NCI-H526 (cell line): ENCODE measurements at regions not wholly inside any gene's neighbourhood (a gene's known extent, or its start where the extent isn't known, plus 50 kb on each side); places are given as distances from the start of the nearest gene placed in this dataset.

ENCODE experiments used
- DNase-seq, 2 experiments: peaks; one replicate each; lab custom pipeline; 2025; lab: John Stamatoyannopoulos, UW

DNA sequence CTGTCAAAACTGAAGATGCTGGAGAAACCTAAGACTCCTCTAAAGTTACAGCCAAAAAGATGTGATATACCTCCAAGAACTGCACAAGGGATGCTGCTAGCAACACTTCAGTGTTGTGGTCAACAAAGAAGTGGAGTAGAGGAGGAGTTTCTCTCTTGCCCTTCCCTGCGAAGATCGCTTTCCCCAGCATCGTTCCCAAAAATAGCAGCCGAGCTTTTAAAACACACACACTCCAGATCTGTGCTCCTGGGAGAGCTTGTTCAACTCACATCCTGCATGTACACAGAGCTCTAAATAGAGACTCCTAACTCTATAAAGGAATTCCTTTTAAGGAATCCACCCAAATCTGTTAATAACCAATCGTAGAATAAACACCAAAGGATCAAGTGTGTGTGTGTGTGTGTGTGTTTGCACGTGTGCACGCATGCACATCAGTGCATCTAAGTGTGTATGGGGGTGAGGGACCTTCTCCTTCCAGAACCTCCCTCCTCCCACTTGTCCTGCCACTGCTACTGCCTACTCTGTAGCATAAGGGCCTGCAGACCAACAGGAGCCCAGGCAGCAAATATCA, 58.5 kb downstream of the PSMG1 start:
- no peak for DNase-seq

DNA sequence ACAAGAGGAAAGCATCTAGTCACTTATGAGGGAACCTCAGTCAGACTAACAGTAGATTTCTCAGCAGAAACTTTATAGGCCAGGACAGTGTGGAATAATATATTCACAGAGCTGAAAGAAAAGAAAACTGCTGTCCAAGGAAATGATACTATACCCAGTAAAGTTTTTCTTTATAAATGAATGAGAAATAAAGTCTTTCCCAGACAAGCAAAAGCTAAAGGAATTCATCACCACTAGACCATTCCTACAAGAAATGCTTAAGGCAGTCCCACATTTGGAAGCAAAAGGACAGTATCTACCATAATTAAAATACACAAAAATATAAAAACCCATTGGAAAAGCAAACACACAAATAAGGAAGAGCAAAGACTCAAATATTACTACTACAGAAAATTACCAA, 59.9 kb downstream of the PSMG1 start:
- no peak for DNase-seq

- DNase-seq = no peak
These were observed 61.5 kb downstream of the PSMG1 start for GRCh38 chr21:39121600-39122355.

DNA sequence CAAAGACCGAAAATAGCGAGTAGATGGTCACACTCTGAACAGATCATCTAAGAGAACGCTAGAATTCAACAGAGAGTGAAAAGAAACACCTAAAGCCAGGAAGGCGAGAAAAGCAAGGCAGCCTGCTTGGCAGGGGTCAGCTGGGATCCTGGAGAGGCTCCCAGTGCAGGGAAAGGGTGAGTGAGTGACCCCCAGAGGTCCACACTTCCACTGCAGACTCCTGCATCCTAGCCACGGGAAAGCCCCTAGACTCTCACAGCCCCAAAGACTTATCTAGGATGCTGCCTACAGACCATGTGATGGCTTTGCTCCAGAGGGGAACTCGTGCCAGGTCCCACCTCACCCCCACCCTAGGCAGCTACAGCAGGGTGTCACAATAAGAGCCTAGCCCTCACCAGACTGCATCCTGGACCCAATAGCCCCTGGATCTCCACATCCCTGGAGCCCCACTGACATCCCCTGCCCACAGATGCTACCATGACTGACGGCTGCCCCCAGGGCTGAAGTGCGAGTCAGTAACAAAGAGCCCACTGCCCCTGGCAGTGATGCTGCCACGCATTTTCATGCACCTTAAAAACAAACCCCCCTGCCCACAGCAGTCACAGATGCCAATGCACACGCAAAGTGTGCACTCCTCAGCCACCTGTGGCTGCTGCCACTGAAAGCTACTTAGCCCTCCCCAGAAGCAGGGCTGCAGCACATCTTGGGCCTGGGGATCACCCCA, 62.2 kb downstream of the PSMG1 start:
- DNase-seq = no peak

GRCh38 chr21:39119891-39120290, 63.4 kb downstream of the PSMG1 start:
- DNase-seq = no peak

DNA sequence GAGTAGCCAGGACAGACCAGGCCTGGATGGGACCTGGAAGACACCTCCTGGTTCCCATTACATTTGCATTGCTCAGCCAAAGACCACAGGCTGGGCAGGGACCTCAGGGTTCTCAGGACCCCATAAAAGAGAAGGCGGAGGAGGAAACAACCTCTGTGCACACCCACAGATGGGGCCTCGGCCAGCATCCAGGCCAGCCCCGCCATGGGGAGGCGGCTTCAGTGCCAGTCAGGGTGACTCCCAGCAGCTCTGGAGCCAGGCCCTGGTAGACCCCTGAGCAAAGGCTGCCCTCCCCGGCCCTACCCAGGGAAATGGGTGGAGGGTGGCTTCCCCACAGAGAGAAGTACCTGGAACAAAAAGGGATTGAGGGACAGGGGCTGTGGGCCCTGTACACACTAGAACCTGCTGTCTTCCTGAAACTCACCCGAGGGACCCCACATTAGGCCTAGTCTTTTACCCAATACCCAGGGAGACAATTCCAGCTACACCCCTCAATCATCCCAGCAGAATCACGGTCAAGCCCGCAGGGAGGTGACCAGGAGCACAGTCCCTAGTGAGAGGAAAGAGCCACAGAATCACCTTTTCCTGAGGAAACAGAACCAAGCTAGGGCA, 64.5 kb downstream of the PSMG1 start:
- no peak for DNase-seq

- DNase-seq = no peak
These were observed 65.2 kb downstream of the PSMG1 start for GRCh38 chr21:39118061-39118460.

DNA sequence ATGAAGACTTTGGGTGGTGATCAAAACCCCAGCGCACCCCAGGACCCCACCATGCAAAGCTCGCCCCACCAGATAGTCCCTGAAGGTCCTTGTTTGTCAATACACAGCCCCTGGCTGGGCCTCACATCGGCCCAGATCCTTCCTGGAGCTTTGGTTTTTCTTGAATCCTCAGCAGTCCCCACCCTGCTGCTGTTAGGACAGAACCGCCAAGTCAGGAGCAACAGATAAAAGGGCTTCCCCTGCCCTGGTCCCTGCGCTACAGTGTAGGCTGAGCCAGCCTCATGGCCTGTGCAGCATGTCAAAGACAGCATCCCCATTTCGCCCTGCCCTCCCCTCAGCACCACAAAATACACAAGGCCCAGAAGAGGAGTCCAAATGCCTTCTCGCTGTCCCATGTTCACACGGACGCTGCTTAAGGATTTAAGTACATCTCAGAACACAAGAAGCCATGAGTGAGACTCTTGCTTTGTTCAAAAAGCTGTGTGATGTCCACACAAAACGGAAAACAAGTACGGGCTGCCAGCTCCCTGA, 65.7 kb downstream of the PSMG1 start:
- DNase-seq = no peak

- no peak for DNase-seq
These were observed 66.4 kb downstream of the PSMG1 start for GRCh38 chr21:39116761-39117439.

GRCh38 chr21:39115576-39116235, 67.5 kb downstream of the PSMG1 start:
- no peak for DNase-seq

- no peak for DNase-seq
These were observed 68.2 kb downstream of the PSMG1 start for GRCh38 chr21:39114871-39115575.

DNA sequence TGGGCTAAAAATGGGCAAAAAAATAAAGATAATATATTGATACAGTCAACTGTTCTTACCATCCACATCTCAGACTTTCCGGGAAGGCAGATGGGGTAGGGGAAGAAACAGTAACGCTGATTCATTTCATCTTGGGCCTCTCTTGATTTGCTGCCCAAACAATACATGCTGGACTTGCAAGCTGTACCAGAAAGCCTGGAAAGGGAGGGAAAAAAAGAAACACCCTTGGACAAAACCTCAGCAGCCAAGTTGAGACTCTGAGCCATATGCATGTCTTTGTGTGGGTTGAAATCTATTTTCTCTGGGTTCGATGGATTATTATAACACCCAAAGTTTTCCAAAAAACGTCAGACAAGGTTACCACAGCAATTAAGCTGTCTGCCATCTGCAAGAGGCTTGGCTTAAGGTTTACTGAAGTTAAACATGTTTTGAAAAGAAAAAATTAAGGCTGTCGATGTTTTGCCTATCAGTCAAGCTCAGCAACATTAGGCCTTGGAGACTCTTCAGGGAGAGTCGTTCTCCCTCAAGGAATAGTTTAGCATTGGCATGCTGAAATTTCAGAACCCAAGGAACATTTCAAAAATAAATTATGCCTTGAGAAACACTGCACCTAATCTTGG, 71.2 kb downstream of the PSMG1 start:
- no peak for DNase-seq

GRCh38 chr21:39110431-39110830, 72.8 kb downstream of the PSMG1 start:
- no peak for DNase-seq

DNA sequence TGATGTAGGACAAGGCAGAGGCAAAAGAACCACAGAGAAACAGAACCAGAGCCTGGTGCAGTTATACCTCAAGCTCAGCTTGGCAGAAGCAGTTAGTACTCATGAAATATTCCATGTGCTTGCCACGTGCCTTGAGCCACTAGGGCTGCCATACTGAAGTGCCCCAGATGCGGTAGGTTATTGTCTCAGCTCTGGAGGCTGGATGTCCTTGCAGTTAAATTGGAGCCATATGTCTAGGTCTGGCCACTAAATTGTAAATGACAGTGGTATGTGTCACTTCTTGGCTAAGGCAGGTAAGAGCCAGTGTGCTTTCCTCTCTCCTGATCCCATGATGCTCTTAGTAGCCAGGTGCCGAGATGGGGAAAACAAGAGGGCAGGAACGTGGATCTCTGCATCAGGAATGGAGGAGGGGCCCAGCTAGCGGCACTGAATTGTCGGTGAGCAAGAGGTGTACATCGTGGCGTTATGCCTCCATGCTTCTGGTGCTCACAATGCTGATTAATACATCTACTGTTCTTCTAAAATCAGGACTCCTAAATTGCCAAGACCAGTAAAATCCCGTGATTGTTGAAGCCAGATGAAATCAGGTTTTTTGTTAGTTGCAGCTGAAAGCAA, 73.5 kb downstream of the PSMG1 start:
- no peak for DNase-seq

GRCh38 chr21:39109163-39109530, 74.1 kb downstream of the PSMG1 start:
- no peak for DNase-seq

- DNase-seq = no peak
These were observed 74.7 kb downstream of the PSMG1 start for GRCh38 chr21:39108291-39109162.

- DNase-seq = no peak
These were observed 75.5 kb downstream of the PSMG1 start for GRCh38 chr21:39107739-39108138.

DNA sequence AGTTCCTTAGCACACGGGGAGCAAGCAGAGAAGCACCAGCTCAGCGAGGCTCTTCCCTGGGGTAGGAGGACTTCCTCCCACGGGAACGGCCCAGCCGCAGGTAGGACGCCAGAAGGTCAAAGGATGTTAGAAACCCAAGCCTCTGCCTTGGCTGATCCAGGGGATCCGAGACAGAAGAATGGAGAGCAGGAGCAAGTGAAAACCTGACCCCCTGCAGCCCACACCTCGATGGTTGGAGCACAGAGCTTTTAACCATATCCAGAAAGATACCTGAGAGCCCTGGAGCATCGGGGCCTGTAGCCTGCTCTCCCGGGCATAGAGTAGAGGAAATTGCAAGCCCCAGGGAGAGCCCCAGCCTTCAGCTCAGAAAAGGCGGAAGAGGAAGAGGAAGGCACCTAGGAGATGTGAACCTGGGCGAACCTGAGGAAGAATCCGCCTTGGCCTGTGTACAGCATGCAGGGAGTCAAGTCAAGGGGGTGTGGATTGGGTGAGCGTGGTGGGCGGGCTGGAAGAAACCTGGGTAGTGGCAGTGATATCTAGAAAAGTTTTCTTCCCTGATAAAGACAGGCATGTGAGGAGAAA, 76.3 kb downstream of the PSMG1 start:
- DNase-seq = no peak

DNA sequence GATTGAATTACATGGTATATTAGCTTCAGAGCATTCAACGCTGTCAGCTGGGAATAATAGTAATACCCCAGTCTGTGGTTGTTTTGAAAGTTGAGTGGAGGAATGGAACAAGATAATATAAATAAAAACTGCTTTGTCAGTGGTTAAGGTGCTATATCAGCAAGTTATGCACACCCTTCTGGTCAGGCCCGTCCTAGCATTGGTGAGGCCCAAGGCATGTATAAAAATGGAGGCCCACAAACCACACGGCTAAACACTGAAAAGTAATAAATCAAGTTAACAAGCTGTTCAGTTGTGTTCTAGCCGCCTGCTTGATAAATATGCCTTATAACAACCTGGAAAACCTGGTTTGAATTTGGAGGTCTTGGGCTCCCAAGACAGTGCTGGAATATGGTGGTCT, 77.4 kb downstream of the PSMG1 start:
- no peak for DNase-seq
